ENCODE measurements at regions not wholly inside any gene's neighbourhood (a gene's known extent, or its start where the extent isn't known, plus 50 kb on each side); places are given as distances from the start of the nearest gene placed in this dataset.

- TF ChIP-seq CTCF (IDR thresholded peaks at IDR 0.05): no peak
- TF ChIP-seq POLR2A (IDR thresholded peaks at IDR 0.05): no peak
Observed at GRCh38 chr4:189377569-189377968, 563.1 kb upstream of the FRG1 start.
